LHCN-M2 (cell line): ENCODE measurements at regions not wholly inside any gene's neighbourhood (a gene's known extent, or its start where the extent isn't known, plus 50 kb on each side); places are given as distances from the start of the nearest gene placed in this dataset.
"Not testable (repeated sequence)": the region's sequence is repeated elsewhere in the genome, so short reads cannot be mapped to it uniquely, and the experiment has no call there.

Source experiments
- DNase-seq: peaks from one replicate; pipeline ENCODE4 v3.0.0-alpha.2; 2012; ENCODE audit warnings: low read depth

GRCh38 chr1:224529844-224530243, 86.3 kb upstream of the CNIH3 start:
- no peak for DNase-seq

GRCh38 chr1:224533517-224533916, 82.6 kb upstream of the CNIH3 start:
- peak; percentile 24 for DNase-seq

- no peak for DNase-seq
These were observed 81.4 kb upstream of the CNIH3 start for GRCh38 chr1:224534731-224535130.

- DNase-seq, result no peak
These were observed 80.5 kb upstream of the CNIH3 start for GRCh38 chr1:224535641-224536040.

- DNase-seq, result peak; percentile 76
These were observed 76.1 kb upstream of the CNIH3 start for GRCh38 chr1:224539971-224540370.

- peak; percentile 72 for DNase-seq
These were observed 75.6 kb upstream of the CNIH3 start for GRCh38 chr1:224540535-224540934.

- no peak for DNase-seq
These were observed 74.9 kb upstream of the CNIH3 start for GRCh38 chr1:224541072-224541790.

- peak; percentile 34 for DNase-seq
These were observed 74.1 kb upstream of the CNIH3 start for GRCh38 chr1:224541901-224542630.

- DNase-seq, result peak; percentile 100
These were observed 73.2 kb upstream of the CNIH3 start for GRCh38 chr1:224542783-224543440.

- peak; percentile 74 for DNase-seq
These were observed 72.7 kb upstream of the CNIH3 start for GRCh38 chr1:224543453-224543852.

GRCh38 chr1:224544346-224545110, 71.6 kb upstream of the CNIH3 start:
- DNase-seq, result no peak

- no peak for DNase-seq
These were observed 70.5 kb upstream of the CNIH3 start for GRCh38 chr1:224545571-224545970.

- no peak for DNase-seq
These were observed 67.4 kb upstream of the CNIH3 start for GRCh38 chr1:224548676-224549075.

GRCh38 chr1:224551189-224551588, 64.9 kb upstream of the CNIH3 start:
- DNase-seq, result not testable (repeated sequence)

- no peak for DNase-seq
These were observed 62.1 kb upstream of the CNIH3 start for GRCh38 chr1:224554056-224554455.

GRCh38 chr1:224554620-224555259, 61.4 kb upstream of the CNIH3 start:
- DNase-seq, result no peak

- DNase-seq, result no peak
These were observed 57.2 kb upstream of the CNIH3 start for GRCh38 chr1:224558904-224559303.

GRCh38 chr1:224559981-224560728, 56.0 kb upstream of the CNIH3 start:
- DNase-seq, result peak; percentile 26

- peak; percentile 17 for DNase-seq
These were observed 53.2 kb upstream of the CNIH3 start for GRCh38 chr1:224562881-224563280.

GRCh38 chr1:224563666-224564065, 52.5 kb upstream of the CNIH3 start:
- no peak for DNase-seq
